HCT116 (cell line): ENCODE measurements at regions not wholly inside any gene's neighbourhood (a gene's known extent, or its start where the extent isn't known, plus 50 kb on each side); places are given as distances from the start of the nearest gene placed in this dataset.
A peak's percentile ranks its signal among the peaks of the same experiment; 100 is the strongest.

Experiments used
- ATAC-seq: fragments of 200-7000 bp; cut with Tn5 transposase; 2 replicates; pipeline ENCODE4 v1.9.1; 2020; ENCODE audit warnings: mild to moderate bottlenecking, moderate library complexity
- BruUV-seq: library from RNA; stranded (reverse); fragments of 400-500 nt; replicated peaks from 2 replicates; lab custom pipeline; 2021; lab: Mats Ljungman, UMichigan
- CTCF ChIA-PET: fragments of 300-600 bp; sonication (Branson Sonifier 250); formaldehyde crosslinking; loops from one replicate; lab custom pipeline; 2021; ENCODE audit warnings: antibody characterized with exemption; lab: Charles Lee
- POLR2A ChIA-PET: fragments of 300-600, 350-600 bp; sonication (Branson Sonifier 250); formaldehyde crosslinking; loops from one replicate; lab custom pipeline; 2021; ENCODE audit warnings: antibody characterized with exemption; lab: Charles Lee
- RAD21 ChIA-PET, 2 experiments: fragments of 300-600 bp; sonication (Branson Sonifier 250); formaldehyde crosslinking; loops; one replicate each; lab custom pipeline; 2023; ENCODE audit warnings: low total read pairs in 2 of 2; ENCODE audit not compliant: uncharacterized antibody in 2 of 2, unreplicated experiment in 2 of 2, low non-redundant PET in 1 of 2; lab: Charles Lee
- DNase-seq: peaks from one replicate; pipeline ENCODE4 v3.0.0-alpha.2; 2010; ENCODE audit warnings: low read depth, low spot score
- H2AFZ ChIP-seq: fragments of 200-600 bp; shearing (Covaris generic), sonication (generic); 2 replicates; pipeline ENCODE4 v1.6.1; 2017; ENCODE audit warnings: low read depth, mixed run types, mixed read lengths, antibody characterized with exemption, low read length; ENCODE audit not compliant: poor library complexity, severe bottlenecking
- H3K27ac ChIP-seq: 2 replicates; pipeline ENCODE4 v1.5.1; 2012; ENCODE audit warnings: low read depth, low read length
- H3K27me3 ChIP-seq: fragments of 200-600 bp; sonication (generic); 2 replicates; pipeline ENCODE4 v1.6.1; 2016; ENCODE audit warnings: mixed run types, low read length, mixed read lengths; ENCODE audit not compliant: insufficient read depth
- H3K36me3 ChIP-seq, 2 experiments: fragments of 200-500 bp in 1 of 2; fragments of 200-600 bp in 1 of 2; sonication (Bioruptor generic) in 1 of 2; sonication (generic) in 1 of 2; 2 replicates each; pipeline versions ENCODE4 v1.5.1 to v1.6.1; 2014 to 2016; ENCODE audit warnings: low read length in 2 of 2, inconsistent platforms in 1 of 2, mixed read lengths in 1 of 2, mixed run types in 1 of 2; ENCODE audit not compliant: insufficient read depth in 2 of 2, control insufficient read depth in 1 of 2
- H3K4me1 ChIP-seq, 2 experiments: fragments of 200-600 bp in 1 of 2; sonication (generic) in 1 of 2; 2 replicates each; pipeline versions ENCODE4 v1.5.1 to v1.6.1; 2012 to 2017; ENCODE audit warnings: low read length in 2 of 2, inconsistent platforms in 1 of 2, mild to moderate bottlenecking in 1 of 2, mixed read lengths in 1 of 2, mixed run types in 1 of 2, moderate library complexity in 1 of 2; ENCODE audit not compliant: insufficient read depth in 2 of 2, control insufficient read depth in 1 of 2
- H3K4me2 ChIP-seq: fragments of 200-600 bp; sonication (generic); 2 replicates; pipeline ENCODE4 v1.6.1; 2017; ENCODE audit warnings: mixed run types, low read length, mixed read lengths
- H3K4me3 ChIP-seq, 2 experiments: fragments of 200-600 bp in 1 of 2; sonication (generic) in 1 of 2; replicated peaks in 1 of 2; 2 replicates each; pipeline ENCODE4 v1.5.1; 2011 to 2016; ENCODE audit warnings: low read length in 2 of 2, control low read depth in 1 of 2, low read depth in 1 of 2, mild to moderate bottlenecking in 1 of 2, mixed read lengths in 1 of 2, mixed run types in 1 of 2
- H3K79me2 ChIP-seq: fragments of 200-600 bp; sonication (generic); 2 replicates; pipeline ENCODE4 v1.6.1; 2017; ENCODE audit warnings: mild to moderate bottlenecking, mixed run types, low read length, moderate library complexity, mixed read lengths; ENCODE audit not compliant: insufficient read depth
- H3K9ac ChIP-seq: fragments of 200-600 bp; sonication (generic); 2 replicates; pipeline ENCODE4 v1.6.1; 2016; ENCODE audit warnings: low read length, mixed read lengths
- H3K9me2 ChIP-seq: fragments of 200-600 bp; sonication (generic), shearing (Covaris generic); 2 replicates; pipeline ENCODE4 v1.6.1; 2017; ENCODE audit warnings: mixed run types, mild to moderate bottlenecking, moderate library complexity; ENCODE audit not compliant: insufficient read depth
- H3K9me3 ChIP-seq, 2 experiments: fragments of 200-500 bp in 1 of 2; fragments of 200-600 bp in 1 of 2; sonication (Bioruptor generic) in 1 of 2; sonication (generic) in 1 of 2; 2 replicates each; pipeline ENCODE4 v1.6.1; 2014 to 2017; ENCODE audit warnings: low read length in 2 of 2, mixed read lengths in 2 of 2, inconsistent platforms in 1 of 2, low read depth in 1 of 2, mild to moderate bottlenecking in 1 of 2, mixed run types in 1 of 2, moderate library complexity in 1 of 2; ENCODE audit not compliant: control insufficient read depth in 1 of 2, insufficient read depth in 1 of 2
- H4K20me1 ChIP-seq: fragments of 200-600 bp; sonication (generic), shearing (Covaris generic); 2 replicates; pipeline ENCODE4 v1.6.1; 2017; ENCODE audit warnings: mixed run types, mild to moderate bottlenecking, moderate library complexity; ENCODE audit not compliant: insufficient read depth
- CTCF ChIP-seq, 3 experiments: fragments of 200-600 bp in 1 of 3; sonication (generic) in 1 of 3; IDR thresholded peaks in 2 of 3; conservative IDR thresholded peaks in 1 of 3; 2 replicates each; pipeline ENCODE4 v1.5.1; 2012 to 2017; ENCODE audit warnings: low read depth in 2 of 3, low read length in 2 of 3, antibody characterized with exemption in 1 of 3, borderline replicate concordance in 1 of 3, control low read depth in 1 of 3, mild to moderate bottlenecking in 1 of 3, mixed read lengths in 1 of 3, mixed run types in 1 of 3, moderate library complexity in 1 of 3; ENCODE audit not compliant: insufficient read depth in 1 of 3
- ELF1 ChIP-seq: IDR thresholded peaks from 2 replicates; pipeline ENCODE4 v1.6.1; 2012; ENCODE audit warnings: low read depth, borderline replicate concordance
- POLR2A ChIP-seq: IDR thresholded peaks from 2 replicates; pipeline ENCODE4 v1.7.0; 2011; ENCODE audit warnings: borderline replicate concordance; ENCODE audit not compliant: insufficient read depth, insufficient read length; ENCODE audit errors: extremely low read depth
- RAD21 ChIP-seq: IDR thresholded peaks from 2 replicates; pipeline ENCODE4 v1.6.1; 2012; ENCODE audit warnings: low read depth, mild to moderate bottlenecking
- SRF ChIP-seq: IDR thresholded peaks from 2 replicates; pipeline ENCODE4 v1.6.1; 2012; ENCODE audit warnings: low read depth
- intact Hi-C: fragments of 100-400 bp; cut with micrococcal nuclease; formaldehyde crosslinking; loops from 2 replicates; pipeline ENCODE4 v1.10.0; 2022
- TF ChIP-seq, protein P1 (sequence below): IDR thresholded peaks from 2 replicates; pipeline ENCODE4 v1.6.1; 2011; ENCODE audit warnings: mild to moderate bottlenecking, low read length, moderate library complexity; ENCODE audit not compliant: insufficient replicate concordance; ENCODE audit errors: extremely low read depth

- Histone ChIP-seq H3K36me3 (no peaks in the 10 kb centered on the region), H4K20me1 (no peaks in the 10 kb centered on the region), H3K4me2 (no peak overlapping the region)
- CTCF ChIA-PET, result interaction anchor here (1.0 kb wide), 1 partner anchor 307 kb away, joined by 5 read pairs; no protein-coding TSS in a partner anchor
- no peak for TF ChIP-seq POLR2A
- TF ChIP-seq ELF1, result no peak
- TF ChIP-seq, protein P1, sequence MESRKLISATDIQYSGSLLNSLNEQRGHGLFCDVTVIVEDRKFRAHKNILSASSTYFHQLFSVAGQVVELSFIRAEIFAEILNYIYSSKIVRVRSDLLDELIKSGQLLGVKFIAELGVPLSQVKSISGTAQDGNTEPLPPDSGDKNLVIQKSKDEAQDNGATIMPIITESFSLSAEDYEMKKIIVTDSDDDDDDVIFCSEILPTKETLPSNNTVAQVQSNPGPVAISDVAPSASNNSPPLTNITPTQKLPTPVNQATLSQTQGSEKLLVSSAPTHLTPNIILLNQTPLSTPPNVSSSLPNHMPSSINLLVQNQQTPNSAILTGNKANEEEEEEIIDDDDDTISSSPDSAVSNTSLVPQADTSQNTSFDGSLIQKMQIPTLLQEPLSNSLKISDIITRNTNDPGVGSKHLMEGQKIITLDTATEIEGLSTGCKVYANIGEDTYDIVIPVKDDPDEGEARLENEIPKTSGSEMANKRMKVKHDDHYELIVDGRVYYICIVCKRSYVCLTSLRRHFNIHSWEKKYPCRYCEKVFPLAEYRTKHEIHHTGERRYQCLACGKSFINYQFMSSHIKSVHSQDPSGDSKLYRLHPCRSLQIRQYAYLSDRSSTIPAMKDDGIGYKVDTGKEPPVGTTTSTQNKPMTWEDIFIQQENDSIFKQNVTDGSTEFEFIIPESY, result no peak
- no peak for TF ChIP-seq SRF
- TF ChIP-seq, all 23 proteins: peak for 0
- H3K79me2 ChIP-seq, result no peaks in the 10 kb centered on the region
- intact Hi-C loops, result no loop called here
- RAD21 ChIA-PET, result no interaction called here
- ATAC-seq (no peak), DNase-seq (no peak)
- POLR2A ChIA-PET, result no interaction called here
- H2AFZ ChIP-seq, result no peak overlapping the region
- H3K9me3 ChIP-seq, result no peaks in the 10 kb centered on the region
- peaks cover 0 to 6% of the 10 kb centered on the region in 2 experiments; a peak in 1 of 4 replicates for H3K4me1 ChIP-seq
- no TSS peak for BruUV-seq
- H3K4me3 ChIP-seq, result no peak overlapping the region
- H3K27me3 ChIP-seq, result no peaks in the 10 kb centered on the region
- H3K9ac ChIP-seq, result no peak overlapping the region
- H3K9me2 ChIP-seq, result no peaks in the 10 kb centered on the region; the same call in 1 of the 2 replicates
- no peak overlapping the region for H3K27ac ChIP-seq
These were observed 428.9 kb upstream of the ATXN7L3B start for GRCh38 chr12:74108729-74109128.

DNA sequence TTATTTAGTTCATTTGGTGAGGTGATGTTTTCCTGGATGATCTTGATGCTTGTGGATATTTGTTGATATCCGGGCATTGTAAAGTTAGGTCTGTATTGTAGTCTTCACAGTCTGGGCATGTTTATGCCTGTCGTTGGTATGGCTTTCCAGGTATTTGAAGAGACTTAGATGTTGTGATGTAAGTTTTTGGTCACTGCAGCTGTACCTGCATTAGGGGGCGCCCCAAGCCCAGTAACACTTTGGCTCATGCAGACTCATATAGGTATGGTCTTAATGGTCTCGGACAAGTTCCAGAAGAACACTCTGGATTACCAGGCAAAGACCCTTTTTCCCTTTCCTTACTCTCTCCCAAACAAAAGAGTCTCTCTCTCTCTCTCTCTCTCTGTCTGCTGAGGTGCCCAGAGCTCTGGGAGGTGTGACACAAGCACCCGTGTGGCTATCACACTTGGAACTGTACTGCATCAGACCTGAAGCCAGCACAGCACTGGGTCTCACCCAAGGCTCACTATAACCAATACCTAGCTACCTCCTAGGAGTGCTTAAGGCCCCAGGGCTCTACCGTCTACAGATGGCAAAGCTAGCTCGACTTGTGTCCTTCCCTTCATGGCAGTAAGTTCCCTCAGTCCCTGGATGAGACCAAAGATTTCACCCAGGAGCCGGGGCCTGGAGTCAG, 425.8 kb upstream of the ATXN7L3B start:
- Histone ChIP-seq H4K20me1 (no peaks in the 10 kb centered on the region), H3K9me3 (no peaks in the 10 kb centered on the region), H2AFZ (no peak overlapping the region), H3K4me3 (no peak overlapping the region), H3K4me1 (peaks cover 0 to 3% of the 10 kb centered on the region in 2 experiments; a peak in 1 of 4 replicates), H3K27me3 (no peaks in the 10 kb centered on the region), H3K9me2 (no peaks in the 10 kb centered on the region), H3K9ac (no peak overlapping the region), H3K4me2 (no peak overlapping the region), H3K36me3 (no peaks in the 10 kb centered on the region), H3K79me2 (no peaks in the 10 kb centered on the region), H3K27ac (no peak overlapping the region)
- ATAC-seq (peak; percentile 97), DNase-seq (peak; percentile 52)
- ChIA-PET CTCF (interaction anchor here (0.6 to 3.6 kb wide), 3 partner anchors 177 to 1935 kb away, joined by 3 to 32 read pairs (median 3); no protein-coding TSS in a partner anchor), POLR2A (interaction anchor here (1.0 kb wide), 1 partner anchor 290 kb away, joined by 4 read pairs; no protein-coding TSS in a partner anchor), RAD21 (interaction anchor here in 1 of 2 experiments (0.6 to 0.8 kb wide), 2 partner anchors 302 to 595 kb away, joined by 3 to 4 read pairs; no protein-coding TSS in a partner anchor)
- no TSS peak for BruUV-seq
- intact Hi-C loops, result loop anchor here (1.0 to 10.0 kb wide), 3 partner anchors 203 to 425 kb away; partner anchors contain the start of gene ATXN7L3B
- TF ChIP-seq CTCF (IDR thresholded peaks at IDR 0.05 in 2 of 3, conservative IDR thresholded peaks at IDR 0.05 in 1 of 3; ENCODE audit: borderline replicate concordance in 1 of 3, insufficient read depth in 1 of 3, low read depth in 2 of 3, low read length in 2 of 3), result peak; percentile 63 to 76 (median 76); a peak in 5 of 6 replicates
- peak; percentile 86 for TF ChIP-seq RAD21
- TF ChIP-seq, protein P1, result no peak
